Endothelial cell of umbilical vein (primary cell): ENCODE measurements at regions not wholly inside any gene's neighbourhood (a gene's known extent, or its start where the extent isn't known, plus 50 kb on each side); places are given as distances from the start of the nearest gene placed in this dataset.

ENCODE experiments used
- CTCF ChIP-seq, 2 donors: IDR thresholded peaks; 1 replicate in 1 of 2; 2 replicates in 1 of 2; pipeline ENCODE4 v1.5.1; 2011; ENCODE audit warnings: low read length in 2 of 2, mild to moderate bottlenecking in 2 of 2, moderate library complexity in 2 of 2, control low read depth in 1 of 2, inconsistent platforms in 1 of 2, low read depth in 1 of 2; ENCODE audit not compliant: insufficient read depth in 1 of 2; ENCODE audit errors: extremely low read depth in 1 of 2
- EZH2 ChIP-seq: IDR thresholded peaks from 2 replicates; pipeline ENCODE4 v1.6.1; 2012; ENCODE audit warnings: borderline replicate concordance, low read depth, mild to moderate bottlenecking, moderate library complexity, low read length, inconsistent platforms; ENCODE audit not compliant: severe bottlenecking
- FOS ChIP-seq: IDR thresholded peaks from 2 replicates; pipeline ENCODE4 v1.6.1; 2011; ENCODE audit warnings: mild to moderate bottlenecking, low read length, moderate library complexity, borderline replicate concordance; ENCODE audit not compliant: insufficient read depth
- MAX ChIP-seq: IDR thresholded peaks from 2 replicates; pipeline ENCODE4 v1.6.1; 2011; ENCODE audit not compliant: insufficient read depth, insufficient read length
- MYC ChIP-seq: IDR thresholded peaks from one replicate; pipeline ENCODE4 v1.6.1; 2011; ENCODE audit warnings: mild to moderate bottlenecking, low read depth, low read length
- POLR2A ChIP-seq: IDR thresholded peaks from 2 replicates; pipeline ENCODE4 v1.6.1; 2012; ENCODE audit warnings: low read depth, mild to moderate bottlenecking, control low read depth, low read length
- POLR2AphosphoS5 ChIP-seq: IDR thresholded peaks from 2 replicates; pipeline ENCODE4 v1.6.1; 2012; ENCODE audit warnings: low read depth, mild to moderate bottlenecking, control low read depth, low read length, moderate library complexity; ENCODE audit not compliant: insufficient read depth

- no peak for TF ChIP-seq CTCF (IDR thresholded peaks at IDR 0.05; ENCODE audit: extremely low read depth in 1 of 2, insufficient read depth in 1 of 2, low read depth in 1 of 2, low read length in 2 of 2)
- no peak for TF ChIP-seq POLR2A
- TF ChIP-seq EZH2 = no peak
- TF ChIP-seq MAX = no peak
- no peak for TF ChIP-seq FOS
- TF ChIP-seq MYC = no peak
- no peak for TF ChIP-seq POLR2AphosphoS5
Measured at GRCh38 chr18:22691946-22692710, 241.0 kb upstream of the RBBP8 start.
